HEK293 (cell line): ENCODE measurements at regions not wholly inside any gene's neighbourhood (a gene's known extent, or its start where the extent isn't known, plus 50 kb on each side); places are given as distances from the start of the nearest gene placed in this dataset.

Experiments used
- CTCF ChIA-PET: fragments of 350-600 bp; formaldehyde crosslinking; extraction: SDS; loops from one replicate; lab custom pipeline; 2021; ENCODE audit warnings: antibody characterized with exemption; lab: Yijun Ruan, JAX
- POLR2A ChIA-PET: fragments of 300-600 bp; formaldehyde crosslinking; extraction: SDS; loops from one replicate; lab custom pipeline; 2020; ENCODE audit warnings: antibody characterized with exemption, inconsistent platforms; lab: Yijun Ruan, JAX
- H3K27ac ChIP-seq: fragments of 200-500 bp; sonication (Bioruptor generic); 2 replicates; pipeline ENCODE4 v1.5.1; 2014; ENCODE audit warnings: low read depth, low read length, control low read depth, inconsistent platforms; ENCODE audit errors: extremely low read depth
- H3K36me3 ChIP-seq, 2 experiments: fragments of 200-500 bp in 1 of 2; sonication (Bioruptor generic) in 1 of 2; 1 replicate in 1 of 2; 2 replicates in 1 of 2; pipeline ENCODE4 v1.5.1; 2014 to 2017; ENCODE audit warnings: inconsistent platforms in 2 of 2, low read length in 2 of 2; ENCODE audit not compliant: control insufficient read depth in 2 of 2, insufficient read depth in 1 of 2
- H3K4me1 ChIP-seq: fragments of 200-500 bp; sonication (Bioruptor generic); 2 replicates; pipeline ENCODE4 v1.5.1; 2014; ENCODE audit warnings: mild to moderate bottlenecking, low read length, inconsistent platforms; ENCODE audit not compliant: control insufficient read depth, insufficient read depth
- H3K4me3 ChIP-seq: 2 replicates; pipeline ENCODE4 v1.5.1; 2011; ENCODE audit warnings: low read depth, mild to moderate bottlenecking, control low read depth, low read length, moderate library complexity
- H3K9me3 ChIP-seq: fragments of 200-500 bp; sonication (Bioruptor generic); 2 replicates; pipeline ENCODE4 v1.5.1; 2014; ENCODE audit warnings: low read depth, low read length, inconsistent platforms; ENCODE audit not compliant: control insufficient read depth, insufficient read depth
- HOXD13 ChIP-seq: sonication (generic); formaldehyde crosslinking; IDR thresholded peaks from 2 replicates; pipeline ENCODE4 v1.8.0; 2022; ENCODE audit warnings: missing genetic modification reagents, borderline replicate concordance
- KLF9 ChIP-seq: fragments of 450-650 bp; formaldehyde crosslinking; IDR thresholded peaks from 2 replicates; pipeline ENCODE4 v1.5.1; 2016; ENCODE audit warnings: missing biosample characterization, missing genetic modification characterization, low read depth
- RBAK ChIP-seq: fragments of 450-650 bp; formaldehyde crosslinking; IDR thresholded peaks from 2 replicates; pipeline ENCODE4 v1.5.1; 2016; ENCODE audit warnings: missing biosample characterization, missing genetic modification characterization
- SALL2 ChIP-seq: fragments of 450-650 bp; formaldehyde crosslinking; IDR thresholded peaks from 2 replicates; pipeline ENCODE4 v1.5.0; 2017; ENCODE audit warnings: missing biosample characterization, mild to moderate bottlenecking, missing genetic modification characterization, borderline replicate concordance
- SCRT2 ChIP-seq: fragments of 450-650 bp; formaldehyde crosslinking; IDR thresholded peaks from 2 replicates; pipeline ENCODE4 v1.5.1; 2016; ENCODE audit warnings: missing biosample characterization, missing genetic modification characterization
- YY1 ChIP-seq: fragments of 450-650 bp; formaldehyde crosslinking; IDR thresholded peaks from 2 replicates; pipeline ENCODE4 v1.5.1; 2018; ENCODE audit warnings: missing biosample characterization, missing genetic modification characterization
- ZFP69B ChIP-seq: fragments of 450-650 bp; formaldehyde crosslinking; IDR thresholded peaks from 2 replicates; pipeline ENCODE4 v1.5.1; 2016; ENCODE audit warnings: missing biosample characterization, missing genetic modification characterization
- ZNF155 ChIP-seq: fragments of 450-650 bp; formaldehyde crosslinking; IDR thresholded peaks from 2 replicates; pipeline ENCODE4 v1.5.1; 2016; ENCODE audit warnings: missing biosample characterization, missing genetic modification characterization
- ZNF266 ChIP-seq: fragments of 450-650 bp; formaldehyde crosslinking; IDR thresholded peaks from 2 replicates; pipeline ENCODE4 v1.5.1; 2016; ENCODE audit warnings: missing biosample characterization, missing genetic modification characterization, low read depth
- ZNF530 ChIP-seq: fragments of 450-650 bp; formaldehyde crosslinking; IDR thresholded peaks from 2 replicates; pipeline ENCODE4 v1.5.1; 2016; ENCODE audit warnings: low read depth, missing biosample characterization, missing genetic modification characterization
- ZNF596 ChIP-seq: fragments of 450-650 bp; IDR thresholded peaks from 2 replicates; pipeline ENCODE4 v1.5.0; 2018; ENCODE audit warnings: missing biosample characterization, mild to moderate bottlenecking, missing genetic modification characterization, moderate library complexity
- ZNF768 ChIP-seq: fragments of 450-650 bp; formaldehyde crosslinking; IDR thresholded peaks from 2 replicates; pipeline ENCODE4 v1.5.1; 2018; ENCODE audit warnings: missing biosample characterization, mild to moderate bottlenecking, missing genetic modification characterization
- ZNF776 ChIP-seq: fragments of 450-650 bp; formaldehyde crosslinking; IDR thresholded peaks from 2 replicates; pipeline ENCODE4 v1.5.0; 2017; ENCODE audit warnings: missing biosample characterization, missing genetic modification characterization, borderline replicate concordance
- TF ChIP-seq, protein P1 (sequence below): fragments of 450-650 bp; formaldehyde crosslinking; IDR thresholded peaks from 2 replicates; pipeline ENCODE4 v1.5.1; 2017; ENCODE audit warnings: missing biosample characterization, missing genetic modification characterization
- TF ChIP-seq, protein P2 (sequence below): fragments of 450-650 bp; formaldehyde crosslinking; IDR thresholded peaks from 2 replicates; pipeline ENCODE4 v1.5.1; 2016; ENCODE audit warnings: missing biosample characterization, missing genetic modification characterization
- TF ChIP-seq, protein P3 (sequence below): fragments of 450-650 bp; formaldehyde crosslinking; IDR thresholded peaks from 2 replicates; pipeline ENCODE4 v1.5.1; 2017; ENCODE audit warnings: missing biosample characterization, missing genetic modification characterization
- TF ChIP-seq, protein P4 (sequence below): fragments of 450-650 bp; formaldehyde crosslinking; IDR thresholded peaks from 2 replicates; pipeline ENCODE4 v1.5.1; 2016; ENCODE audit warnings: missing biosample characterization, missing genetic modification characterization
- TF ChIP-seq, protein P5 (sequence below): fragments of 450-650 bp; formaldehyde crosslinking; IDR thresholded peaks from 2 replicates; pipeline ENCODE4 v1.5.1; 2016; ENCODE audit warnings: missing biosample characterization, missing genetic modification characterization, borderline replicate concordance
- TF ChIP-seq, protein P6 (sequence below): fragments of 450-650 bp; formaldehyde crosslinking; IDR thresholded peaks from 2 replicates; pipeline ENCODE4 v1.5.1; 2017; ENCODE audit warnings: missing biosample characterization, missing genetic modification characterization
- TF ChIP-seq, protein P7 (sequence below): IDR thresholded peaks from 2 replicates; pipeline ENCODE4 v1.6.1; 2011; ENCODE audit warnings: mild to moderate bottlenecking, low read depth, low read length, borderline replicate concordance

DNA sequence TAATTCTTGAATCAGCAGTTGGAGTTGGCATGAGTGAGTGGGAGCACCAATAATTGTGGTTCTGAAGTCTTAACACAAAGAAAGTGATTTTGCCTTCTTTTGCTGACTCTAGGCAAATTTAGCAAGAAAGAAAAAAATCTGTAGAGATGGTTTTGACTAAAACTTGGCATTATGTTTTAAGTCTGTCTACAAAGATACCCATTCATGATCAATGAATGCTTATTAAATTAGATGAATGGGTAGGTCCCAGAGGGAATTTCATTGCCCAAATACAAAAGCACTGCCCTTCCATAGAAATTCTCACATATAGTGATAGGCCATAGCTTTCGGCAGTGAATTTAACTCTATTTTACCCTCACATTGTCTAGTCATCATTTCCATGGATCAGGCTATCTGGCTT, 428.6 kb upstream of the ADAMTSL1 start:
- no peaks in the 10 kb centered on the region for H3K4me1 ChIP-seq
- TF ChIP-seq ZFP69B (tag by site-specific recombination) (no peak), ZNF596 (tag by site-specific recombination) (no peak), ZNF530 (no peak), KLF9 (tag by site-specific recombination) (no peak), SALL2 (tag by site-specific recombination) (no peak), ZNF266 (tag by site-specific recombination) (no peak), ZNF768 (tag by site-specific recombination) (no peak), YY1 (tag by site-specific recombination) (no peak), RBAK (no peak), HOXD13 (CRISPR knock-in tag) (no peak), ZNF776 (tag by site-specific recombination) (no peak), ZNF155 (tag by site-specific recombination) (no peak)
- TF ChIP-seq, protein P1, sequence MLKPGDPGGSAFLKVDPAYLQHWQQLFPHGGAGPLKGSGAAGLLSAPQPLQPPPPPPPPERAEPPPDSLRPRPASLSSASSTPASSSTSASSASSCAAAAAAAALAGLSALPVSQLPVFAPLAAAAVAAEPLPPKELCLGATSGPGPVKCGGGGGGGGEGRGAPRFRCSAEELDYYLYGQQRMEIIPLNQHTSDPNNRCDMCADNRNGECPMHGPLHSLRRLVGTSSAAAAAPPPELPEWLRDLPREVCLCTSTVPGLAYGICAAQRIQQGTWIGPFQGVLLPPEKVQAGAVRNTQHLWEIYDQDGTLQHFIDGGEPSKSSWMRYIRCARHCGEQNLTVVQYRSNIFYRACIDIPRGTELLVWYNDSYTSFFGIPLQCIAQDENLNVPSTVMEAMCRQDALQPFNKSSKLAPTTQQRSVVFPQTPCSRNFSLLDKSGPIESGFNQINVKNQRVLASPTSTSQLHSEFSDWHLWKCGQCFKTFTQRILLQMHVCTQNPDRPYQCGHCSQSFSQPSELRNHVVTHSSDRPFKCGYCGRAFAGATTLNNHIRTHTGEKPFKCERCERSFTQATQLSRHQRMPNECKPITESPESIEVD (tag by site-specific recombination), result no peak
- TF ChIP-seq, protein P2, sequence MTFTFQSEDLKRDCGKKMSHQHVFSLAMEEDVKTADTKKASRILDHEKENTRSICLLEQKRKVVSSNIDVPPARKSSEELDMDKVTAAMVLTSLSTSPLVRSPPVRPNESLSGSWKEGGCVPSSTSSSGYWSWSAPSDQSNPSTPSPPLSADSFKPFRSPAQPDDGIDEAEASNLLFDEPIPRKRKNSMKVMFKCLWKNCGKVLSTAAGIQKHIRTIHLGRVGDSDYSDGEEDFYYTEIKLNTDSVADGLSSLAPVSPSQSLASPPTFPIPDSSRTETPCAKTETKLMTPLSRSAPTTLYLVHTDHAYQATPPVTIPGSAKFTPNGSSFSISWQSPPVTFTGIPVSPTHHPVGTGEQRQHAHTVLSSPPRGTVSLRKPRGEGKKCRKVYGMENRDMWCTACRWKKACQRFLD (tag by site-specific recombination), result no peak
- TF ChIP-seq, protein P3, sequence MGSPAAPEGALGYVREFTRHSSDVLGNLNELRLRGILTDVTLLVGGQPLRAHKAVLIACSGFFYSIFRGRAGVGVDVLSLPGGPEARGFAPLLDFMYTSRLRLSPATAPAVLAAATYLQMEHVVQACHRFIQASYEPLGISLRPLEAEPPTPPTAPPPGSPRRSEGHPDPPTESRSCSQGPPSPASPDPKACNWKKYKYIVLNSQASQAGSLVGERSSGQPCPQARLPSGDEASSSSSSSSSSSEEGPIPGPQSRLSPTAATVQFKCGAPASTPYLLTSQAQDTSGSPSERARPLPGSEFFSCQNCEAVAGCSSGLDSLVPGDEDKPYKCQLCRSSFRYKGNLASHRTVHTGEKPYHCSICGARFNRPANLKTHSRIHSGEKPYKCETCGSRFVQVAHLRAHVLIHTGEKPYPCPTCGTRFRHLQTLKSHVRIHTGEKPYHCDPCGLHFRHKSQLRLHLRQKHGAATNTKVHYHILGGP (tag by site-specific recombination), result no peak
- TF ChIP-seq, protein P4, sequence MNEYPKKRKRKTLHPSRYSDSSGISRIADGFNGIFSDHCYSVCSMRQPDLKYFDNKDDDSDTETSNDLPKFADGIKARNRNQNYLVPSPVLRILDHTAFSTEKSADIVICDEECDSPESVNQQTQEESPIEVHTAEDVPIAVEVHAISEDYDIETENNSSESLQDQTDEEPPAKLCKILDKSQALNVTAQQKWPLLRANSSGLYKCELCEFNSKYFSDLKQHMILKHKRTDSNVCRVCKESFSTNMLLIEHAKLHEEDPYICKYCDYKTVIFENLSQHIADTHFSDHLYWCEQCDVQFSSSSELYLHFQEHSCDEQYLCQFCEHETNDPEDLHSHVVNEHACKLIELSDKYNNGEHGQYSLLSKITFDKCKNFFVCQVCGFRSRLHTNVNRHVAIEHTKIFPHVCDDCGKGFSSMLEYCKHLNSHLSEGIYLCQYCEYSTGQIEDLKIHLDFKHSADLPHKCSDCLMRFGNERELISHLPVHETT, result no peak
- TF ChIP-seq, protein P5, sequence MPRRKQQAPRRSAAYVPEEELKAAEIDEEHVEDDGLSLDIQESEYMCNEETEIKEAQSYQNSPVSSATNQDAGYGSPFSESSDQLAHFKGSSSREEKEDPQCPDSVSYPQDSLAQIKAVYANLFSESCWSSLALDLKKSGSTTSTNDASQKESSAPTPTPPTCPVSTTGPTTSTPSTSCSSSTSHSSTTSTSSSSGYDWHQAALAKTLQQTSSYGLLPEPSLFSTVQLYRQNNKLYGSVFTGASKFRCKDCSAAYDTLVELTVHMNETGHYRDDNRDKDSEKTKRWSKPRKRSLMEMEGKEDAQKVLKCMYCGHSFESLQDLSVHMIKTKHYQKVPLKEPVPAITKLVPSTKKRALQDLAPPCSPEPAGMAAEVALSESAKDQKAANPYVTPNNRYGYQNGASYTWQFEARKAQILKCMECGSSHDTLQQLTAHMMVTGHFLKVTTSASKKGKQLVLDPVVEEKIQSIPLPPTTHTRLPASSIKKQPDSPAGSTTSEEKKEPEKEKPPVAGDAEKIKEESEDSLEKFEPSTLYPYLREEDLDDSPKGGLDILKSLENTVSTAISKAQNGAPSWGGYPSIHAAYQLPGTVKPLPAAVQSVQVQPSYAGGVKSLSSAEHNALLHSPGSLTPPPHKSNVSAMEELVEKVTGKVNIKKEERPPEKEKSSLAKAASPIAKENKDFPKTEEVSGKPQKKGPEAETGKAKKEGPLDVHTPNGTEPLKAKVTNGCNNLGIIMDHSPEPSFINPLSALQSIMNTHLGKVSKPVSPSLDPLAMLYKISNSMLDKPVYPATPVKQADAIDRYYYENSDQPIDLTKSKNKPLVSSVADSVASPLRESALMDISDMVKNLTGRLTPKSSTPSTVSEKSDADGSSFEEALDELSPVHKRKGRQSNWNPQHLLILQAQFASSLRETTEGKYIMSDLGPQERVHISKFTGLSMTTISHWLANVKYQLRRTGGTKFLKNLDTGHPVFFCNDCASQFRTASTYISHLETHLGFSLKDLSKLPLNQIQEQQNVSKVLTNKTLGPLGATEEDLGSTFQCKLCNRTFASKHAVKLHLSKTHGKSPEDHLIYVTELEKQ (tag by site-specific recombination), result no peak
- TF ChIP-seq, all 188 proteins: peak for 0
- POLR2A ChIA-PET, result no interaction called here
- CTCF ChIA-PET, result no interaction called here
- Histone ChIP-seq H3K36me3 (no peaks in the 10 kb centered on the region), H3K9me3 (no peaks in the 10 kb centered on the region), H3K27ac (no peak overlapping the region), H3K4me3 (no peak overlapping the region)

DNA sequence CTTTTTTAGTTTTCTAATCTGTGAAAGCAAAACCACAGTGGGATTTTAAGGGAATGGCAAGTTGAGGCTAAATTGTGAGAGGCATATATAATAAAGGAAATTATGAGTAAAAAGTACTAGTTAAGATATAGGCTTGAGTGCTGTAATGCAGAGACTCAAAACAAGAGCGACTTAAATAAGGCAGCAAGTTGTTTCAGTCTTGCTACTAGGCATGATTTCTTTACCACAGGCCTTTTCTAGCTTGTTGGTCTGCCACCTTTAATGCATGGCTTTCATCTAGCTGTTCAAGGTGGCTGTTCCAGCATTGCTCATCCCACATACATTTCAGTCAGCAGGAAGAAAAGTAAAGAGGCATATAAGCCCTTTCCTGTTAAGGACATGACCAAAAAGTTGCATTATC, 427.9 kb upstream of the ADAMTSL1 start:
- no peaks in the 10 kb centered on the region for H3K36me3 ChIP-seq
- TF ChIP-seq, protein P6, sequence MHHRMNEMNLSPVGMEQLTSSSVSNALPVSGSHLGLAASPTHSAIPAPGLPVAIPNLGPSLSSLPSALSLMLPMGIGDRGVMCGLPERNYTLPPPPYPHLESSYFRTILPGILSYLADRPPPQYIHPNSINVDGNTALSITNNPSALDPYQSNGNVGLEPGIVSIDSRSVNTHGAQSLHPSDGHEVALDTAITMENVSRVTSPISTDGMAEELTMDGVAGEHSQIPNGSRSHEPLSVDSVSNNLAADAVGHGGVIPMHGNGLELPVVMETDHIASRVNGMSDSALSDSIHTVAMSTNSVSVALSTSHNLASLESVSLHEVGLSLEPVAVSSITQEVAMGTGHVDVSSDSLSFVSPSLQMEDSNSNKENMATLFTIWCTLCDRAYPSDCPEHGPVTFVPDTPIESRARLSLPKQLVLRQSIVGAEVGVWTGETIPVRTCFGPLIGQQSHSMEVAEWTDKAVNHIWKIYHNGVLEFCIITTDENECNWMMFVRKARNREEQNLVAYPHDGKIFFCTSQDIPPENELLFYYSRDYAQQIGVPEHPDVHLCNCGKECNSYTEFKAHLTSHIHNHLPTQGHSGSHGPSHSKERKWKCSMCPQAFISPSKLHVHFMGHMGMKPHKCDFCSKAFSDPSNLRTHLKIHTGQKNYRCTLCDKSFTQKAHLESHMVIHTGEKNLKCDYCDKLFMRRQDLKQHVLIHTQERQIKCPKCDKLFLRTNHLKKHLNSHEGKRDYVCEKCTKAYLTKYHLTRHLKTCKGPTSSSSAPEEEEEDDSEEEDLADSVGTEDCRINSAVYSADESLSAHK, result no peak
- TF ChIP-seq SCRT2 (tag by site-specific recombination), result no peak
- TF ChIP-seq, protein P7, sequence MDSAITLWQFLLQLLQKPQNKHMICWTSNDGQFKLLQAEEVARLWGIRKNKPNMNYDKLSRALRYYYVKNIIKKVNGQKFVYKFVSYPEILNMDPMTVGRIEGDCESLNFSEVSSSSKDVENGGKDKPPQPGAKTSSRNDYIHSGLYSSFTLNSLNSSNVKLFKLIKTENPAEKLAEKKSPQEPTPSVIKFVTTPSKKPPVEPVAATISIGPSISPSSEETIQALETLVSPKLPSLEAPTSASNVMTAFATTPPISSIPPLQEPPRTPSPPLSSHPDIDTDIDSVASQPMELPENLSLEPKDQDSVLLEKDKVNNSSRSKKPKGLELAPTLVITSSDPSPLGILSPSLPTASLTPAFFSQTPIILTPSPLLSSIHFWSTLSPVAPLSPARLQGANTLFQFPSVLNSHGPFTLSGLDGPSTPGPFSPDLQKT, result no peak

More for the DNA sequence above, 427.9 kb upstream of the ADAMTSL1 start:
- ChIA-PET POLR2A (no interaction called here), CTCF (interaction anchor here (0.6 kb wide), 1 partner anchor 316 kb away, joined by 7 read pairs; no protein-coding TSS in a partner anchor)
- Histone ChIP-seq H3K9me3 (no peaks in the 10 kb centered on the region), H3K27ac (no peak overlapping the region), H3K4me1 (no peaks in the 10 kb centered on the region), H3K4me3 (no peak overlapping the region)
